K562 (cell line): ENCODE measurements at regions not wholly inside any gene's neighbourhood (a gene's known extent, or its start where the extent isn't known, plus 50 kb on each side); places are given as distances from the start of the nearest gene placed in this dataset.

ENCODE experiments used
- ATAC-seq: fragments of 200-7000 bp; cut with Tn5 transposase; 3 replicates; pipeline ENCODE4 v1.9.1; 2020; ENCODE audit warnings: moderate library complexity
- BruUV-seq: library from RNA; stranded (reverse); fragments of 400-500 nt; replicated peaks from 2 replicates; lab custom pipeline; 2021; lab: Mats Ljungman, UMichigan
- CTCF ChIA-PET: fragments of 300-600 bp; formaldehyde crosslinking; extraction: SDS; loops from one replicate; lab custom pipeline; 2021; ENCODE audit warnings: low intra/inter-chr PET ratio; lab: Yijun Ruan, JAX
- POLR2A ChIA-PET: fragments of 300-600, 350-650 bp; sonication (Branson Sonifier 250); formaldehyde crosslinking; extraction: SDS; loops from one replicate; lab custom pipeline; 2021; ENCODE audit warnings: antibody characterized with exemption, inconsistent platforms; lab: Yijun Ruan, JAX
- DNase-seq, 4 experiments: peaks; one replicate each; pipeline versions ENCODE4 v3.0.0 to v3.0.0-alpha.2; 2011 to 2018; ENCODE audit warnings: low spot score in 3 of 4, mixed read lengths in 3 of 4; ENCODE audit errors: extremely low read depth in 1 of 4
- FAIRE-seq: peaks from 2 replicates; lab custom pipeline; 2011; peaks lifted over from hg19 to GRCh38; lab: Jason Lieb, UNC
- H2AFZ ChIP-seq: 2 replicates; pipeline ENCODE4 v1.6.0; 2011; ENCODE audit warnings: low read depth, low read length, control low read depth, inconsistent platforms
- H3K27ac ChIP-seq: fragments of 200-600 bp; 3 replicates; pipeline ENCODE4 v1.8.0; 2011; ENCODE audit warnings: low read depth, mild to moderate bottlenecking, control low read depth, inconsistent platforms, low read length, moderate library complexity, mixed read lengths; ENCODE audit errors: extremely low read depth
- H3K27me3 ChIP-seq, 2 experiments: fragments of 300-600 bp in 1 of 2; 2 replicates in 1 of 2; 3 replicates in 1 of 2; pipeline versions ENCODE4 v1.6.0 to v1.8.0; 2011; ENCODE audit warnings: inconsistent platforms in 2 of 2, low read length in 2 of 2, mild to moderate bottlenecking in 1 of 2, mixed read lengths in 1 of 2, moderate library complexity in 1 of 2; ENCODE audit not compliant: control insufficient read depth in 2 of 2, insufficient read depth in 2 of 2
- H3K36me3 ChIP-seq: fragments of 300-600 bp; 3 replicates; pipeline ENCODE4 v1.8.0; 2011; ENCODE audit warnings: mild to moderate bottlenecking, low read length, inconsistent platforms; ENCODE audit not compliant: control insufficient read depth, insufficient read depth
- H3K4me1 ChIP-seq, 2 experiments: fragments of 200-600 bp in 1 of 2; replicated peaks in 1 of 2; 2 replicates in 1 of 2; 3 replicates in 1 of 2; pipeline versions ENCODE4 v1.5.1 to v1.8.0; 2011; ENCODE audit warnings: inconsistent platforms in 2 of 2, low read length in 2 of 2, mild to moderate bottlenecking in 1 of 2, mixed read lengths in 1 of 2, moderate library complexity in 1 of 2; ENCODE audit not compliant: control insufficient read depth in 2 of 2, insufficient read depth in 2 of 2
- H3K4me2 ChIP-seq: 2 replicates; pipeline ENCODE4 v1.6.1; 2011; ENCODE audit warnings: low read length, control low read depth, inconsistent platforms, mixed read lengths; ENCODE audit not compliant: insufficient read depth
- H3K4me3 ChIP-seq: fragments of 200-600 bp; sonication (generic), shearing (Covaris generic); 2 replicates; pipeline ENCODE4 v1.5.1; 2016; ENCODE audit warnings: control low read depth, inconsistent platforms
- H3K79me2 ChIP-seq: fragments of 200-600 bp; 3 replicates; pipeline ENCODE4 v1.8.0; 2011; ENCODE audit warnings: low read length, inconsistent platforms; ENCODE audit not compliant: control insufficient read depth, insufficient read depth
- H3K9ac ChIP-seq, 2 experiments: 2 replicates each; pipeline versions ENCODE4 v1.6.0 to v1.6.1; 2011; ENCODE audit warnings: low read depth in 2 of 2, low read length in 2 of 2, control low read depth in 1 of 2, inconsistent platforms in 1 of 2, mild to moderate bottlenecking in 1 of 2, mixed read lengths in 1 of 2; ENCODE audit not compliant: insufficient read depth in 1 of 2
- H3K9me1 ChIP-seq: one replicate; pipeline ENCODE4 v1.6.0; 2011; ENCODE audit warnings: inconsistent platforms, mild to moderate bottlenecking, low read length, moderate library complexity; ENCODE audit not compliant: control insufficient read depth, insufficient read depth
- H3K9me3 ChIP-seq: replicated peaks from 2 replicates; pipeline ENCODE4 v1.5.1; 2011; ENCODE audit warnings: low read depth, low read length, inconsistent platforms; ENCODE audit not compliant: control insufficient read depth, insufficient read depth
- H4K20me1 ChIP-seq: replicated peaks from 2 replicates; pipeline ENCODE4 v1.6.1; 2011; ENCODE audit warnings: low read length, inconsistent platforms, mixed read lengths; ENCODE audit not compliant: control insufficient read depth, insufficient read depth
- CCAR2 ChIP-seq: fragments of 200-400 bp; formaldehyde crosslinking; IDR thresholded peaks from 2 replicates; pipeline ENCODE4 v1.6.1; 2017; ENCODE audit warnings: mild to moderate bottlenecking, low read depth, low read length
- CREM ChIP-seq: IDR thresholded peaks from 2 replicates; pipeline ENCODE4 v1.6.1; 2014; ENCODE audit warnings: antibody characterized with exemption, low read depth
- LCOR ChIP-seq: sonication (generic); formaldehyde crosslinking; IDR thresholded peaks from 2 replicates; pipeline ENCODE4 v1.8.0; 2022; ENCODE audit warnings: mild to moderate bottlenecking, missing genetic modification reagents
- ZNF165 ChIP-seq: fragments of 250-450 bp; sonication (Bioruptor Pico); IDR thresholded peaks from 2 replicates; pipeline ENCODE4 v1.4.0; 2020; ENCODE audit warnings: borderline replicate concordance
- ZNF217 ChIP-seq: sonication (generic); formaldehyde crosslinking; IDR thresholded peaks from 2 replicates; pipeline ENCODE4 v1.8.0; 2022; ENCODE audit warnings: mild to moderate bottlenecking, missing genetic modification reagents
- ZNF785 ChIP-seq: fragments of 250-450 bp; sonication (Bioruptor Pico); IDR thresholded peaks from 2 replicates; pipeline ENCODE4 v1.4.0; 2020; ENCODE audit warnings: mild to moderate bottlenecking
- WGBS: fragments of 100-300 bp; shearing (Covaris generic); methylation state at CpG from one replicate; pipeline ENCODE4 v1.1.6; 2016; ENCODE audit warnings: low coverage, mixed read lengths; ENCODE audit not compliant: insufficient coverage; ENCODE audit errors: missing lambda C conversion rate; 5-methylcytosine and 5-hydroxymethylcytosine counted together
- in situ Hi-C: fragments of 300-500 bp; cut with MboI; formaldehyde crosslinking; loops from 4 replicates; pipeline ENCODE4 v1.15.0; 2018; ENCODE audit warnings: inconsistent platforms, mixed read lengths
- intact Hi-C: fragments of 100-400 bp; cut with micrococcal nuclease; formaldehyde crosslinking; loops from 2 replicates; pipeline ENCODE4 v1.14.2; 2022
- TF ChIP-seq, protein P1 (sequence below): fragments of 250-450 bp; sonication (Bioruptor Pico); IDR thresholded peaks from 2 replicates; pipeline ENCODE4 v1.9.0; 2021; ENCODE audit warnings: mild to moderate bottlenecking, inconsistent platforms
- TF ChIP-seq, protein P2 (sequence below), 3 experiments: fragments of 200-800 bp in 1 of 3; fragments of 250-450 bp in 1 of 3; fragments of 450-650 bp in 1 of 3; sonication (Bioruptor Pico) in 1 of 3; sonication (Bioruptor generic) in 1 of 3; formaldehyde crosslinking in 1 of 3; IDR thresholded peaks; 2 replicates each; pipeline versions ENCODE4 v1.6.1 to v1.8.0; 2016 to 2022; ENCODE audit warnings: mild to moderate bottlenecking in 2 of 3, missing genetic modification characterization in 2 of 3, missing compliant biosample characterization in 1 of 3, moderate library complexity in 1 of 3
- TF ChIP-seq, protein P3 (sequence below): fragments of 450-650 bp; conservative IDR thresholded peaks from 2 replicates; pipeline ENCODE4 v1.6.1; 2016; ENCODE audit warnings: missing genetic modification characterization, low read depth, mild to moderate bottlenecking, missing compliant biosample characterization, moderate library complexity

DNA sequence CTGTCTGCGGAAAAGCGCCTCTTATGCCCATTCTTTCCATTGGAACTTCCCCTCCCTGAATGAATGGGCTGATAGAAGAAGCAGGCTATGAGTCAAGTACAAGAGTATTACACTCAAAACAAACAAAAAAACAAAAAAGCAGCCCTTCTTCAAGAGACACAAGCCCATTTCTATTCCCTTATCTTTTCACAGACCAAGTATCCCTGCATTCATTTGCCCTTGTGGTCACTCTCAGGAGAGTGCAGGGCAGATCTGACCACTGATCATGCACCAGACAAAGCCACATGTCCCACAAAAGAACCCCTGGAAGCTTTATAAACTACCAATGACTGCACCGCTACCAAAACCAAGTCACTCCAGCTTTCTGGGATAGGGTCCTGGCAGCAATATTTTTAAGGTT is 262.5 kb upstream of the TAS2R1 start (continued):
- TF ChIP-seq, protein P1, sequence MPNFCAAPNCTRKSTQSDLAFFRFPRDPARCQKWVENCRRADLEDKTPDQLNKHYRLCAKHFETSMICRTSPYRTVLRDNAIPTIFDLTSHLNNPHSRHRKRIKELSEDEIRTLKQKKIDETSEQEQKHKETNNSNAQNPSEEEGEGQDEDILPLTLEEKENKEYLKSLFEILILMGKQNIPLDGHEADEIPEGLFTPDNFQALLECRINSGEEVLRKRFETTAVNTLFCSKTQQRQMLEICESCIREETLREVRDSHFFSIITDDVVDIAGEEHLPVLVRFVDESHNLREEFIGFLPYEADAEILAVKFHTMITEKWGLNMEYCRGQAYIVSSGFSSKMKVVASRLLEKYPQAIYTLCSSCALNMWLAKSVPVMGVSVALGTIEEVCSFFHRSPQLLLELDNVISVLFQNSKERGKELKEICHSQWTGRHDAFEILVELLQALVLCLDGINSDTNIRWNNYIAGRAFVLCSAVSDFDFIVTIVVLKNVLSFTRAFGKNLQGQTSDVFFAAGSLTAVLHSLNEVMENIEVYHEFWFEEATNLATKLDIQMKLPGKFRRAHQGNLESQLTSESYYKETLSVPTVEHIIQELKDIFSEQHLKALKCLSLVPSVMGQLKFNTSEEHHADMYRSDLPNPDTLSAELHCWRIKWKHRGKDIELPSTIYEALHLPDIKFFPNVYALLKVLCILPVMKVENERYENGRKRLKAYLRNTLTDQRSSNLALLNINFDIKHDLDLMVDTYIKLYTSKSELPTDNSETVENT (CRISPR knock-in tag): no peak
- no peak for TF ChIP-seq ZNF785

DNA sequence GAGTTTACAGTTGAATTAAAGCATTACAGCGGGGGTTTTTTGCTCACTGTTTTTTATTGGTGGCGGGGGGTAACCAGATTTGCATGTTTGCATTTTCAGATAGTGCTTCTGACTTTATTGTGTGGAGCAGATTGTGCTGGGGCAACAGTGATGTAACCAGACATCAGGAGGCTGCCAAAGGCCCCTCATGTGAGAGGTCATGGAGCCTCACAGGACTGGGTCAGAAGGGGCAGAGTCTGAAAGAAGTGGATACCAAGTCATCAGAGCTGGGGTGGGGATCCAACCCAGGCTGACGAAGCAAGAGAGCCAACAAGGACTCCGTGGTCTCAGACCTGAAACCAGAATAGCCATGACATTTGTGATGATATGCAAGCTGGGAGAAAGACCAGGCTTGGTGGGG is 259.4 kb upstream of the TAS2R1 start:
- Histone ChIP-seq H2AFZ (no peak overlapping the region), H3K27me3 (no peaks in the 10 kb centered on the region), H3K27ac (no peak overlapping the region), H3K4me3 (no peak overlapping the region), H3K9me3 (no peaks in the 10 kb centered on the region), H3K4me1 (no peaks in the 10 kb centered on the region), H4K20me1 (no peaks in the 10 kb centered on the region), H3K9ac (no peak overlapping the region), H3K9me1 (no peaks in the 10 kb centered on the region), H3K36me3 (no peaks in the 10 kb centered on the region), H3K4me2 (no peak overlapping the region), H3K79me2 (no peaks in the 10 kb centered on the region)
- intact Hi-C loops: no loop called here
- no peak for TF ChIP-seq ZNF165 (CRISPR knock-in tag)
- no peak for TF ChIP-seq CCAR2
- no peak for TF ChIP-seq CREM
- TF ChIP-seq, protein P2, sequence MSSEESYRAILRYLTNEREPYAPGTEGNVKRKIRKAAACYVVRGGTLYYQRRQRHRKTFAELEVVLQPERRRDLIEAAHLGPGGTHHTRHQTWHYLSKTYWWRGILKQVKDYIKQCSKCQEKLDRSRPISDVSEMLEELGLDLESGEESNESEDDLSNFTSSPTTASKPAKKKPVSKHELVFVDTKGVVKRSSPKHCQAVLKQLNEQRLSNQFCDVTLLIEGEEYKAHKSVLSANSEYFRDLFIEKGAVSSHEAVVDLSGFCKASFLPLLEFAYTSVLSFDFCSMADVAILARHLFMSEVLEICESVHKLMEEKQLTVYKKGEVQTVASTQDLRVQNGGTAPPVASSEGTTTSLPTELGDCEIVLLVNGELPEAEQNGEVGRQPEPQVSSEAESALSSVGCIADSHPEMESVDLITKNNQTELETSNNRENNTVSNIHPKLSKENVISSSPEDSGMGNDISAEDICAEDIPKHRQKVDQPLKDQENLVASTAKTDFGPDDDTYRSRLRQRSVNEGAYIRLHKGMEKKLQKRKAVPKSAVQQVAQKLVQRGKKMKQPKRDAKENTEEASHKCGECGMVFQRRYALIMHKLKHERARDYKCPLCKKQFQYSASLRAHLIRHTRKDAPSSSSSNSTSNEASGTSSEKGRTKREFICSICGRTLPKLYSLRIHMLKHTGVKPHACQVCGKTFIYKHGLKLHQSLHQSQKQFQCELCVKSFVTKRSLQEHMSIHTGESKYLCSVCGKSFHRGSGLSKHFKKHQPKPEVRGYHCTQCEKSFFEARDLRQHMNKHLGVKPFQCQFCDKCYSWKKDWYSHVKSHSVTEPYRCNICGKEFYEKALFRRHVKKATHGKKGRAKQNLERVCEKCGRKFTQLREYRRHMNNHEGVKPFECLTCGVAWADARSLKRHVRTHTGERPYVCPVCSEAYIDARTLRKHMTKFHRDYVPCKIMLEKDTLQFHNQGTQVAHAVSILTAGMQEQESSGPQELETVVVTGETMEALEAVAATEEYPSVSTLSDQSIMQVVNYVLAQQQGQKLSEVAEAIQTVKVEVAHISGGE (CRISPR knock-in tag; IDR thresholded peaks at IDR 0.05): no peak
- no peak for TF ChIP-seq ZNF217 (CRISPR knock-in tag)
- no peak for TF ChIP-seq LCOR (CRISPR knock-in tag)
- TF ChIP-seq, protein P3, sequence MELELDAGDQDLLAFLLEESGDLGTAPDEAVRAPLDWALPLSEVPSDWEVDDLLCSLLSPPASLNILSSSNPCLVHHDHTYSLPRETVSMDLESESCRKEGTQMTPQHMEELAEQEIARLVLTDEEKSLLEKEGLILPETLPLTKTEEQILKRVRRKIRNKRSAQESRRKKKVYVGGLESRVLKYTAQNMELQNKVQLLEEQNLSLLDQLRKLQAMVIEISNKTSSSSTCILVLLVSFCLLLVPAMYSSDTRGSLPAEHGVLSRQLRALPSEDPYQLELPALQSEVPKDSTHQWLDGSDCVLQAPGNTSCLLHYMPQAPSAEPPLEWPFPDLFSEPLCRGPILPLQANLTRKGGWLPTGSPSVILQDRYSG (tag): no peak
- ATAC-seq: no peak
- POLR2A ChIA-PET: no interaction called here
- BruUV-seq: no TSS peak
- in situ Hi-C loops: no loop called here
- no peak for DNase-seq
- CTCF ChIA-PET: no interaction called here
- 0% methylated on average over 4 of the region's 4 CpGs for WGBS
- FAIRE-seq: no peak
